Ishikawa (cell line): ENCODE measurements at regions not wholly inside any gene's neighbourhood (a gene's known extent, or its start where the extent isn't known, plus 50 kb on each side); places are given as distances from the start of the nearest gene placed in this dataset.

Experiments used
- CEBPB ChIP-seq: IDR thresholded peaks from 2 replicates; pipeline ENCODE4 v1.6.1; 2012
- CREB1 ChIP-seq: IDR thresholded peaks from 2 replicates; pipeline ENCODE4 v1.6.1; 2012; ENCODE audit warnings: low read depth
- EGR1 ChIP-seq: IDR thresholded peaks from 2 replicates; pipeline ENCODE4 v1.6.1; 2012
- EP300 ChIP-seq: IDR thresholded peaks from 2 replicates; pipeline ENCODE4 v1.6.1; 2012; ENCODE audit warnings: borderline replicate concordance
- FOXM1 ChIP-seq: IDR thresholded peaks from 2 replicates; pipeline ENCODE4 v1.6.1; 2012; ENCODE audit warnings: low read depth, borderline replicate concordance
- MAX ChIP-seq: IDR thresholded peaks from 2 replicates; pipeline ENCODE4 v1.6.1; 2012
- NFIC ChIP-seq: IDR thresholded peaks from 2 replicates; pipeline ENCODE4 v1.6.1; 2012
- RAD21 ChIP-seq: IDR thresholded peaks from 2 replicates; pipeline ENCODE4 v1.6.1; 2012; ENCODE audit warnings: low read depth
- REST ChIP-seq: IDR thresholded peaks from 2 replicates; pipeline ENCODE4 v1.6.1; 2012; ENCODE audit warnings: low read depth, mild to moderate bottlenecking
- TAF1 ChIP-seq: IDR thresholded peaks from 2 replicates; pipeline ENCODE4 v1.6.1; 2012; ENCODE audit warnings: low read depth, mild to moderate bottlenecking
- TCF12 ChIP-seq: IDR thresholded peaks from 2 replicates; pipeline ENCODE4 v1.6.1; 2012; ENCODE audit warnings: low read depth
- TEAD4 ChIP-seq: IDR thresholded peaks from 2 replicates; pipeline ENCODE4 v1.6.1; 2012
- USF1 ChIP-seq: IDR thresholded peaks from 2 replicates; pipeline ENCODE4 v1.6.1; 2012
- YY1 ChIP-seq: IDR thresholded peaks from 2 replicates; pipeline ENCODE4 v1.6.1; 2012; ENCODE audit warnings: low read depth

- TF ChIP-seq TEAD4 (no peak), TCF12 (no peak), RAD21 (no peak), YY1 (no peak), EGR1 (no peak), FOXM1 (no peak), USF1 (no peak), CEBPB (no peak), REST (no peak), EP300 (no peak), MAX (no peak), TAF1 (no peak), CREB1 (no peak), NFIC (no peak)
Observed at GRCh38 chr3:16011376-16011775, 163.1 kb upstream of the GALNT15 start.
